ENCODE measurements at regions not wholly inside any gene's neighbourhood (a gene's known extent, or its start where the extent isn't known, plus 50 kb on each side); places are given as distances from the start of the nearest gene placed in this dataset.
"Not testable (repeated sequence)": the region's sequence is repeated elsewhere in the genome, so short reads cannot be mapped to it uniquely, and the experiment has no call there.

- DNase-seq = no peak
Observed at GRCh38 chr3:106328224-106328623, 459.4 kb upstream of the CBLB start.

- no peak for DNase-seq
Observed at GRCh38 chr3:106329521-106329920, 460.7 kb upstream of the CBLB start.

GRCh38 chr3:106331636-106332035 lies 462.8 kb upstream of the CBLB start:
- no peak for DNase-seq

GRCh38 chr3:106332129-106332528 lies 463.3 kb upstream of the CBLB start:
- DNase-seq = no peak

GRCh38 chr3:106332884-106333283 lies 464.1 kb upstream of the CBLB start:
- DNase-seq = no peak

- DNase-seq = no peak
Observed at GRCh38 chr3:106333911-106334618, 465.3 kb upstream of the CBLB start.

- no peak for DNase-seq
Observed at GRCh38 chr3:106336619-106337018, 467.8 kb upstream of the CBLB start.

GRCh38 chr3:106337116-106337515 lies 468.3 kb upstream of the CBLB start:
- no peak for DNase-seq

- DNase-seq = no peak
Observed at GRCh38 chr3:106338582-106339214, 469.9 kb upstream of the CBLB start.

- DNase-seq = no peak
Observed at GRCh38 chr3:106339551-106339950, 470.7 kb upstream of the CBLB start.

- peak; percentile 100 for DNase-seq
Observed at GRCh38 chr3:106341087-106341486, 472.3 kb upstream of the CBLB start.

- no peak for DNase-seq
Observed at GRCh38 chr3:106341586-106342162, 472.9 kb upstream of the CBLB start.

GRCh38 chr3:106342386-106342785 lies 473.6 kb upstream of the CBLB start:
- peak; percentile 34 for DNase-seq

GRCh38 chr3:106343811-106344210 lies 475.0 kb upstream of the CBLB start:
- no peak for DNase-seq

GRCh38 chr3:106345353-106346027 lies 476.7 kb upstream of the CBLB start:
- DNase-seq = peak; percentile 52

- DNase-seq = peak; percentile 97
Observed at GRCh38 chr3:106347350-106347749, 478.5 kb upstream of the CBLB start.

GRCh38 chr3:106348139-106348690 lies 479.4 kb upstream of the CBLB start:
- no peak for DNase-seq

- no peak for DNase-seq
Observed at GRCh38 chr3:106349191-106349881, 480.5 kb upstream of the CBLB start.

GRCh38 chr3:106355873-106356272 lies 487.1 kb upstream of the CBLB start:
- no peak for DNase-seq

- no peak for DNase-seq
Observed at GRCh38 chr3:106359692-106360091, 490.9 kb upstream of the CBLB start.

GRCh38 chr3:106360901-106361300 lies 492.1 kb upstream of the CBLB start:
- DNase-seq = not testable (repeated sequence)

- DNase-seq = no peak
Observed at GRCh38 chr3:106364477-106364876, 495.7 kb upstream of the CBLB start.
